ENCODE measurements at regions not wholly inside any gene's neighbourhood (a gene's known extent, or its start where the extent isn't known, plus 50 kb on each side); places are given as distances from the start of the nearest gene placed in this dataset.

DNA sequence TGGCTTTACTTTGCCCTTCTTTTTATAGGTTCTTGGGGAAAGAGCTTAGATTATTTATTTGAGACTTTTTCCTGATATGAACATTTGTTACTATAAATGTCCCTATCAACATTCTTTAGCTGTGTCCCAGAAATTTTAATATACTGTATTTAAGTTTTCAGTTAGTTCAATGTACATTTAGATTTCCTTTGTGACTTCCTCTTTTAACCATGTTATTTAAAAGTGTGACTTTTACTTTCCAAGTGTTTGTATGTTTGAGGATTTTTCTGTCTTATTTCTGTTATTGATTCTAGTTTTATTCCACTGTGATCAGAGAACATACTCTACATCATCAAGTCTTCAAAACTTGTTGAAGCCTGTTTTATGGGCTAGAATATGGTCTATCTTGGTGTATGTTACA lies 72.7 kb upstream of the SPRY2 start:
- intact Hi-C loops (cut with DNase I), result no loop called here

DNA sequence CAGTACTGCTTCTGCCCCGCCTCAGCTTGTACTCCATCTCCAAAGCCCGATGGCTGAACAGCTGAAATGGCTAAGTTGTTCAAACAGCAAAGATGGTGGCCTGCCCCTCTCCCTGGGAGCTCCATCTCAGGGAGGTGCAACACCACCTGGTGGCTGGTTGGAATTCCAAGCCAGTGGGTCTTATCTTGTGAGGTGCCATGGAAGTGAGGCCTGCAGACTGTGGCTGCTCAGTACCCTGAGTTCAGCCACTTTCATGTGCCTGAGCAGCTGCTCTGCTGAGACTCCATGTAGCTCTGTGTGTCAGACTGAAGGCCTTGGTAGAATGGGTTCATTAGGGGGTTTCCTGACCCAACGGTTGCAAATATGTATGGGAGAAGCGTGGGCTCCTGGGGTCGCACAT lies 67.3 kb upstream of the SPRY2 start:
- no peak for DNase-seq
- Histone ChIP-seq H3K36me3 (ENCODE audit: insufficient read depth in 1 of 2, low read depth in 1 of 2) (no peaks in the 10 kb centered on the region), H3K9me3 (no peaks in the 10 kb centered on the region), H3K4me1 (no peaks in the 10 kb centered on the region), H3K4me3 (no peak overlapping the region), H3K27ac (no peak overlapping the region), H3K27me3 (ENCODE audit: insufficient read depth in 3 of 3, low read length in 2 of 3) (no peaks in the 10 kb centered on the region)
- 86 to 98% (median 93%) methylated on average over 5 of the region's 5 CpGs for WGBS, 3 donors
- no peak for ATAC-seq
- intact Hi-C loops (cut with DNase I), result no loop called here
- TF ChIP-seq, protein P1, sequence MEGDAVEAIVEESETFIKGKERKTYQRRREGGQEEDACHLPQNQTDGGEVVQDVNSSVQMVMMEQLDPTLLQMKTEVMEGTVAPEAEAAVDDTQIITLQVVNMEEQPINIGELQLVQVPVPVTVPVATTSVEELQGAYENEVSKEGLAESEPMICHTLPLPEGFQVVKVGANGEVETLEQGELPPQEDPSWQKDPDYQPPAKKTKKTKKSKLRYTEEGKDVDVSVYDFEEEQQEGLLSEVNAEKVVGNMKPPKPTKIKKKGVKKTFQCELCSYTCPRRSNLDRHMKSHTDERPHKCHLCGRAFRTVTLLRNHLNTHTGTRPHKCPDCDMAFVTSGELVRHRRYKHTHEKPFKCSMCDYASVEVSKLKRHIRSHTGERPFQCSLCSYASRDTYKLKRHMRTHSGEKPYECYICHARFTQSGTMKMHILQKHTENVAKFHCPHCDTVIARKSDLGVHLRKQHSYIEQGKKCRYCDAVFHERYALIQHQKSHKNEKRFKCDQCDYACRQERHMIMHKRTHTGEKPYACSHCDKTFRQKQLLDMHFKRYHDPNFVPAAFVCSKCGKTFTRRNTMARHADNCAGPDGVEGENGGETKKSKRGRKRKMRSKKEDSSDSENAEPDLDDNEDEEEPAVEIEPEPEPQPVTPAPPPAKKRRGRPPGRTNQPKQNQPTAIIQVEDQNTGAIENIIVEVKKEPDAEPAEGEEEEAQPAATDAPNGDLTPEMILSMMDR (IDR thresholded peaks at IDR 0.05), result no peak

More for the DNA sequence above, 72.7 kb upstream of the SPRY2 start:
- Histone ChIP-seq H3K9me3 (no peaks in the 10 kb centered on the region), H3K27me3 (ENCODE audit: insufficient read depth in 3 of 3, low read length in 2 of 3) (no peaks in the 10 kb centered on the region), H3K36me3 (ENCODE audit: insufficient read depth in 1 of 2, low read depth in 1 of 2) (no peaks in the 10 kb centered on the region), H3K27ac (no peak overlapping the region), H3K4me3 (no peak overlapping the region), H3K4me1 (no peaks in the 10 kb centered on the region)
- ATAC-seq (no peak), DNase-seq (no peak)
- TF ChIP-seq, protein P1 (IDR thresholded peaks at IDR 0.05), result no peak

DNA sequence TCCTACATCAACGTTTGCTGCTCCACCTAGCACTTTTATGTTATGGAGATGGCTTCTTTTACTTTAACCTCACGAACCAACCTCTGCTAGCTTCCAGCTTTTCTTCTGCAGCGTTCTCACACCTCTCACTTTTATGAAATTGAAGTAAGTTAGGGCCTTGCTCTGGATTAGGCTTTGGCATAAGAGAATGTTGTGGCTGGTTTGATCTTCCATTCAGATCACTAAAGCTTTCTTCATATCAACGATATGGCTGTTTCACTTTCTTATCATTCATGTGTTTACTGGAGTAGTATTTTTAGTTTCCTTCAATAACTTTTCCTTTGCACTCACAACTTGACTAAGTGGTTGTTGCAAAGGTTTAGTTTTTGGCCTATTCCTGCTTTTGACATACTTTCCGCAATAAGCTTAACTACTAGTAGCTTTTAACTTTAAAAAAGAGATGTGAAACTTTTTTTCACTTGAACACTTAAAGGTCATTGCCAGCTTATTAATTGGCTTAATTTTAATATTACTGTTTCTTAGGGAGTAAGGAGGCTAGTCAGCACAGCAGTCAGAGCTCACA lies 60.0 kb upstream of the SPRY2 start:
- intact Hi-C loops (cut with DNase I), result no loop called here
- ATAC-seq, result no peak
- Histone ChIP-seq H3K4me1 (no peaks in the 10 kb centered on the region), H3K9me3 (no peaks in the 10 kb centered on the region), H3K4me3 (no peak overlapping the region), H3K27ac (no peak overlapping the region), H3K27me3 (ENCODE audit: insufficient read depth in 3 of 3, low read length in 2 of 3) (no peaks in the 10 kb centered on the region), H3K36me3 (ENCODE audit: insufficient read depth in 1 of 2, low read depth in 1 of 2) (no peaks in the 10 kb centered on the region)
- no peak for DNase-seq
- TF ChIP-seq, protein P1 (IDR thresholded peaks at IDR 0.05), result no peak
- 82 to 90% (median 87%) methylated on average over 5 of the region's 5 CpGs for WGBS, 3 donors

DNA sequence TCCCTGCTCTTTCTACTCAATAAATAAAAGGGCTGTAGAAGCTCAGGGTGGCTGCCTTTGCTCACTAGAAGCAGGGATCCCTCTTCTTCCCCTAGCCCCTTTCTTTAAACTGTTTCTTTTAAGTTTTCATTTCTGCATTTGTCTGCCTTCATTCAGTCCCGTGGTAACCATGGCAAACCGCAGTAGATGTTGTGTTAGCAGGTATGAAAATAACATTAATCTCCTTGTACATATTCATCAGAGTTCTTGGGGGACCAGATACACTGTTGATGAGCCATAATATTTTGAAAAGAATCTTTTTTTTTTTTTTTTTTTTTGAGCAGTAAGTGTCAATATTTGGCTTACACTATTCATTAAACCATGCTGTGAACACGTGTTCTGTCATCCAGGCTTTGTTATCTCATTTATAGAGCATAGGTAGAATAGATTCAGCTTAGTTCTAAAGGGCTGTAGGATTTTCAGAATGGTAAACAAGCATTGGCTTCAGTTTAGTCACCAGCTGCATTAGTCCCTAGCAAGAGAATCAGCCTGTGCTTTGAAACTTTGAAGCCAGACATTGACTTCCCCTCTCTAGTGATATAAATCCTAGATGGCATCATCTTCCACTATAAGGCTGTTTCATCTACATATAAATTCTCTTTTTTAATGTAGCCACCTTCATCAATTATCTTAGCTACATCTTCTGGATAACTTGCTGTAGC lies 59.4 kb upstream of the SPRY2 start:
- no peak overlapping the region for H3K27ac ChIP-seq
- H3K27me3 ChIP-seq (ENCODE audit: insufficient read depth in 3 of 3, low read length in 2 of 3), result no peaks in the 10 kb centered on the region
- no peaks in the 10 kb centered on the region for H3K9me3 ChIP-seq
- intact Hi-C loops (cut with DNase I), result no loop called here
- H3K36me3 ChIP-seq (ENCODE audit: insufficient read depth in 1 of 2, low read depth in 1 of 2), result no peaks in the 10 kb centered on the region
- DNase-seq (no peak), ATAC-seq (no peak)
- no peaks in the 10 kb centered on the region for H3K4me1 ChIP-seq
- TF ChIP-seq, protein P1 (IDR thresholded peaks at IDR 0.05), result no peak
- 79 to 83% (median 80%) methylated on average over 3 of the region's 3 CpGs for WGBS, 3 donors
- H3K4me3 ChIP-seq, result no peak overlapping the region
